HG02623 (cell line): ENCODE measurements at regions not wholly inside any gene's neighbourhood (a gene's known extent, or its start where the extent isn't known, plus 50 kb on each side); places are given as distances from the start of the nearest gene placed in this dataset.
"Not testable (repeated sequence)": the region's sequence is repeated elsewhere in the genome, so short reads cannot be mapped to it uniquely, and the experiment has no call there.

Source experiments
- ATAC-seq: cut with Tn5 transposase; IDR thresholded peaks from one replicate; pipeline ENCODE4 v1.9.1; 2021; ENCODE audit warnings: moderate library complexity; ENCODE audit not compliant: unreplicated experiment

- ATAC-seq: no peak
Measured at GRCh38 chr3:146780251-146780650, 175.1 kb upstream of the PLSCR5 start.

DNA sequence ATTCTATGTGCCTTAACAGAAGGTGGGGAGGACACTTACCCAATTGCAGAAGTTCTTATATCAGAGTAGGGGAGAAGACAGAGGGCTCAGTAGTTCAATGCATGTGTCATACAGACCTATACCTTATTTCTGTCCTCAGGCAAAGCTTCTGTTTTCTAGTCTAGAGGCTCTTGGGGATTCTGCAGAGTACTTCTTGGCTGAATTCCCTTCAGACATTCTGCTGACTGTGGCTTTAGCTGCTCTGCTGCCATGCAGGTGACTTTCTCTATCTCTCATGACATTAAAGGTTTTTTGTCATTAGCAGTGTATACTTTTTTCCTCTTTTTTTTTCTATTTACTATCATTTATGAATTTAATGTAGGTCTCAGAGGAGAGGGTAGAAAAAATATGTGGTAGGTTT, 172.8 kb upstream of the PLSCR5 start:
- ATAC-seq: no peak

DNA sequence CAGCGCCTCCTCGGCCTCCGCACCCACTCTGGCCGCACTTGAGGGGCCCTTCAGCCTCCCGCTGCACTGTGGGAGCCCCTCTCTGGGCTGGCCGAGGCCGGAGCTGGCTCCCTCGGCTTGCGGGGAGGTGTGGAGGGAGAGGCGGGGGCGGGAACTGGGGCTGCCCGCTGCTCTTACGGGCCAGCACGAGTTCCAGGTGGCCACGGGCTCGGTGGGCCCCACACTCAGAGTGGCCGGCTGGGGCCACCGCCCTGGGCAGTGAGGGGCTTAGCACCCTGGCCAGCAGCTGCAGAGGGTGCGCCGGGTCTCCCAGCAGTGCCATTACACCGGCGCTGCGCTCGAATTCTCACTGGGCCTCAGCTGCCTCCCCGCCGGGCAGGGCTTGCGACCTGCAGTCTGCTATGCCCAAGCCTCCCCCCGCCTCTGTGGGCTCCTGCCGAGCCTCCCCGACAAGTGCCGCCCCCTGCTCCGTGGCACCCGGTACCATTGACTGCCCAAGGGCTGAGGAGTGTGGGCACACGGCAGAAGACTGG, 167.1 kb upstream of the PLSCR5 start:
- no peak for ATAC-seq

DNA sequence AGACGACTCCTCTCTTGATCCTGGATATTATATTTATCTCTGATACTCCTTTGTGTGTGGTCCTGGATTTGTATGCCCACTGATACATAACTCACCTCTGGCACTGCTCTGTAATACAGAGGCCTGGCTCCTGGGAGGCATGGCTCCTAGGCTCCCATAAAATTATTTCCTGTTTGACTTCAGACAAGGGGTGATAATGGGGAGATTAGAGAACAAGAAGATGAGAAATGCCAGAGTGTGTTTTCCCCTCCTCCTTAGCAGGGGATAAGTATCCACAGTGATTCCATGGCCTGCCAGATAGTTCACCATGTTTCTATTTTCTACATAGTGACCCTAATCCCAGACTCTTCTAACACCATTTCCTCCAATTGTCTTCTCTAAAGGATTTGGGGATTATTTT, 165.7 kb upstream of the PLSCR5 start:
- ATAC-seq: no peak

GRCh38 chr3:146770301-146770700, 165.2 kb upstream of the PLSCR5 start:
- no peak for ATAC-seq

GRCh38 chr3:146757759-146758158, 152.6 kb upstream of the PLSCR5 start:
- no peak for ATAC-seq

- no peak for ATAC-seq
Measured at GRCh38 chr3:146750196-146750595, 145.1 kb upstream of the PLSCR5 start.

DNA sequence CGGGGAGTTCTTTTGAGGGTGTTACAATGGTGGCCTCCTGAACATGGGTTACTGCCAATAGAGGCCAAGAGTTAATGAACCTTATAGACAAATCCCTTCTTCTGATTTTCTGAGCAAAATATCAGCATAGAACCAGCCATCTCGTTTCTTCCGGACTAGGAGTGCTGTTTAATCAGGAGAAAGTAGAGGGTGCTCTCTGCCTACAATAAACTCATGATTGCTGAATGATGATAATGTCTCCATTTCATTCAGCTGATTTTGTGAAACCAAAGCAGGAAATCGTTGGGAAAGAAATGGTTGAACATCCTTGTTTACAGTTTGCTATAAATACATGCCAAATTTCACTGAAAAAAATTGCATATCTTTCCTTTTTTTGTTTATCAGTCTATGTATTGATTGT, 142.8 kb upstream of the PLSCR5 start:
- ATAC-seq: no peak

DNA sequence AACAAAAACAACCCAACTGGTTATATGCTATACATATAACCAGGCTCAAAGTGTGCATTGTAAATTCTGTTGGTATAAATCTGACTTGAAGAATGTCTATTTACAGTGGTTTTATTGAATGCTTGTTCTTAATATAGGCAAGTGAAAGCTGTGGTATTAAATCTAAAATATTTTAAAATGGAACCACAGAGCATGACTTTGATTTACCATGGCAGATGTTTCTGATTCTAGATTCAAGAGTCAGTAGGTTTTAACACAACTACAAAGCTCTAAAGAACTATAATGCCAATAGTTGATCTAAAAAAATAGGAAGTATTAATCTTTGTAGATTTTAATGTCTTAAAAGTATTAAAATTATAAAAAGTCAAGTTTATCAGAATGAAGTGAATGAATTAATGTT, 141.9 kb upstream of the PLSCR5 start:
- no peak for ATAC-seq

- no peak for ATAC-seq
Measured at GRCh38 chr3:146746190-146746589, 141.0 kb upstream of the PLSCR5 start.

GRCh38 chr3:146739203-146739671, 134.1 kb upstream of the PLSCR5 start:
- no peak for ATAC-seq

GRCh38 chr3:146732325-146732724, 127.2 kb upstream of the PLSCR5 start:
- ATAC-seq: no peak

GRCh38 chr3:146715170-146715569, 110.0 kb upstream of the PLSCR5 start:
- ATAC-seq: no peak

GRCh38 chr3:146712806-146713205, 107.7 kb upstream of the PLSCR5 start:
- no peak for ATAC-seq

DNA sequence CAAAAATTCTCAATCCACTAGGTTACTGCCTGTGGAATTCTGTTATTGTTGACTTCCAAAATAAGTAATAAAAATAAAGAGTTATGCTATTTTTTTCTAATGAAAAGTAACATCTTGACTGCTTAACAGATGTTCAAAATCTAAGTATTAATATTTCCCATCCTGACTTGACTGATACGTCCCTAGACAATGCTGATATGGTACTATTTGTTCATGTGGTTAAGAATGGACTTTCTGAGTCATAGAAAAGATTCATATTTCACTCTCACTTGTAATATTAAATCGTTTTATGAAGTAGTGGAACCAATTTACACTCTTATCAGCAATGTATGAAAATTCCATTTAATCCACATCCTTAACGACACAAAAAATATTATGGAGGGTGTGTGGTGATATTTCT, 104.8 kb upstream of the PLSCR5 start:
- ATAC-seq: no peak

- peak; percentile 65 for ATAC-seq
Measured at GRCh38 chr3:146705225-146705624, 100.1 kb upstream of the PLSCR5 start.

DNA sequence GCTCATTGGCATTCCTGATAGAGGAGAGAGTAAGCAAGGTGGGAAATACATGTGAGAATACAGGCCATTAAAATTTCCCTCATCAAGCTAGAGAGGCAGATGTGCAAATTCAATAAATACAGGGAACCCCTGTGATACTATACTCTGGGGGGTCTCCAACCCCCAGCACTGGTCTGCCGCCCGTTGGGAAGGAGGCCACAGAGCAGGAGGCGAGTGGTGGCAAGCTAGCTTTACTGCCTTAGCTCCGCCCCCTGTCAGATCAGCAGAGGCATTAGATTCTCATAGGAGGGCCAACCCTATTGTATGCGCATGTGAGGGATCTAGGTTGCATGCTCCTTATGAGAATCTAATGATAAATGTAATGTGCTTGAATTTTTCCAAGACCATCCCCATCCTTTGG, 97.1 kb upstream of the PLSCR5 start:
- no peak for ATAC-seq

DNA sequence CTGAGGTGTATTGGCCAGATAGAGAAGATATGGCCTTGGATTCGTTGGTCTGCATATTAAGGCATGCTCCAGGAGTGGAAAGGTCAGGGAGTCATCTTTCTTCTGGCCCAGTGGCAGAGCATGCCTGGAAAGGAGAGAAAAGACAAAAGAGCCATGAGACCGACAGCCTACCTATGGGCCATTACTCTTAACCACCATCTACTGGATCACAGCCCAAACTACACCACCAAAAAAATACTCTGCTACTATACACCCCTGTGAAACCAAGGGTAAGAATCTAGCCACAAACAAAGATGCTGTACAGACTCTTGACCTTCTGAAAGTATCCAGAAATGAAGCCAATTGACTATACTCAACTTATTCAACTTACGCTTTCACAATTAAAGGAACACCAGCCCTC, 96.1 kb upstream of the PLSCR5 start:
- no peak for ATAC-seq

DNA sequence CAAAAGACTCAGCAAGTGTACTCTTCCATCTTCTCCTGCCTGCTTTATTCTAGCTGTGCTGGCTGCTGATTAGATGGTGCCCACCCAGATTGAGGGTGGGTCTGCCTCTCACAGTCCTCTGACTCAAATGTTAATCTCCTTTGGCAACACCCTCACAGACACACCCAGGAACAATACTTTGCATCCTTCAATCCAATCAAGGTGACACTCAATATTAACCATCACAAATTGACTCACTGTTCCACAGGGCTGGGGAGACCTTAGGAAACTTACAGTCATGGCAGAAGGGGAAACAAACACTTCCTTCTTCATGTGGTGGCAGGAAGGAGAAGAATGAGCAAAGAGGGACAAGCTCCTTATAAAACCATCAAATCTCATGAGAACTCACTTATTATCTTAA, 94.9 kb upstream of the PLSCR5 start:
- ATAC-seq: not testable (repeated sequence)

DNA sequence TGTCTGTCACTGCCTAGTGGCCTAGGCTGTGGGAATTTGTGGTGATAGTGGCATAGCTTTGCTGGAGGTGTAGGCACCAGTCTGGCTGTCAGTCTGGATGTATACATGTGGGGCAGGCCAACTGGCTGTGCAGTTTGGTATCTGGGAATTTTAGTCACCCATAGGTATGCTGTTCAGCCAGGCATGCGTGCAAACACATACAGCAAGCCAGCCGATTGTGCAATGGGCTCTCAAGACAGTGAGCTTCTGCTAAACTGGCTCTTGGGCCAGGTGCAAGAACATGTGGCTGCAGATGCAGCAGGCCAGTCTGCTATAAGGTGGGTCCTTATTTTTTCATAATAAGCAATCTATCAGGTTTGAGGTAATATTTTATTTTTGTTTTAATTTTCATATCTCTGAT, 87.1 kb upstream of the PLSCR5 start:
- ATAC-seq: no peak

GRCh38 chr3:146685050-146685814, 80.1 kb upstream of the PLSCR5 start:
- no peak for ATAC-seq

GRCh38 chr3:146682171-146682570, 77.0 kb upstream of the PLSCR5 start:
- no peak for ATAC-seq

DNA sequence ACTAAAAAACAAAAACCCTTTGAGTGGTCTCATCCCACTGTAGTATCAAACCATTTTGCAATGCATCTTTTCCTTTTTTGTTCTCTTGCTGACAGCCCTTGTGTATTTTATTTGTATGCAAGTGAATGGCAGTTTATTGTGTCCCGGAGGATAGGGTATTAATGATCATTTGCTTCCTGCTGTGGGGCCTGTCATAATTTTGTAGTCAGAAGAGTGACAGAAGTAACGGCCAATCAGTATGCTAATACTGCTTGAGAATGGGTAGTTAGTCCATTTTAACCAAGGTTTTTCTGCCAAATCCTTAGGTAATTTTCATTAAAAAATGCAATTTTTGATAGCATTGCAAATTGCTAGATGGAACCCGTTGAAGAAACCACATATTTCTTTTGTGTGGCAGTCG, 75.5 kb upstream of the PLSCR5 start:
- no peak for ATAC-seq
